Right kidney (tissue), 1 donor: ENCODE measurements at regions not wholly inside any gene's neighbourhood (a gene's known extent, or its start where the extent isn't known, plus 50 kb on each side); places are given as distances from the start of the nearest gene placed in this dataset.

Experiments
- DNase-seq: peaks from one replicate; pipeline ENCODE4 v3.0.0-alpha.2; 2016

DNA sequence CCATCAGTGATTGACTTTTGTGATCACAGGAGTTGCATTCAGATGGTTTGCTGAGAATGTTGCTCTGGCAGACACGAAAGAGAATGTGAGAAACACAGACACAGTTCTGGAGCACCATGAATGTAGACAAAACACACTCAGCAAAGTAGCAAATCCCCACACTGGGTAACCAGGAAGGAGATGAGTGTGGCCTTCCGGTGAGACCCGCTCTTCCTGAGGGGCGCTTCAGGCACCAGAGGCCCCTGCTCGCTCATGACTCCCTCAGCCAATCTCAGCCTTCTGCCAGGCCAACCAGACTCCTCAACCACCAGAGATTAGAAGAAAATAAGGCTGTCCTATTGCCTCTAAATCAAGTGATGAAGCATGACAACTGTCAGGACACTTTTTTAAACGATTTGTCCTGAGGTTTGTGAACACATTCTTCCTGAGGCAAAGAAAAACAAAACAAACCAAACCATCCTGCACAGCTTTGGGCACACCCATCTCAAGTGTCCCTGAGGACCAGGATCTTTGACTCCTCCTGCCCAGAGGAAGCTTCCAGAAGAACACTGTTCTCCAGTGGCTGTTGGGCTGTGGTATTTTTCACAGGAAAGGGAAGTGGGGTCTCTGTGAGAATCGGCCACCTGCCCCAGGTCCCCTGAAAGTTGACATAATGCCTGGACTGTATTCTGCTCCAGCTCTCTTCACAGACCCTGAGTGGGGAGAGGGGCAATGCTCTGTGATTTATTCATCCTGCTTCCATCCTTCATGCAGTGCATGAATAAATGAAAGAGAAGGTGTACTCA is 152.8 kb downstream of the BCL11A start:
- DNase-seq = no peak

DNA sequence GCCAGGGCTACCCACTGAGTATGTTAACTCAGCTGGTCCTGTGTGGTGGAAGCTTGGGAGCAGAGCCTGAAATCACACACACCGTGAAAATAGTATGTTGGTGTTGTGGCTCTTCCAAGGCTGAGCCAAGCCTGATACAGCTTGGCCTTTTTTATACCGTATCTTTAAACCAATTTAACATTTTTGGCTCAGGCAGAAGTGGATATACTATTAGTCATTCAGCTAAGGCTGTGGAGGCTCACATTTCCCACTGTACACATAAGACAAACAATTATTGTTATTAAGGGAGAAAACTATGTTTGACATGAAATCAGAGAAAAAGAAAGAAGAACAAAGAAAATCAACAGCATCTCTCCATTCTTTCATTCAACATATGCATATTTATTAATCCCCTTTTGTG is 159.0 kb downstream of the BCL11A start:
- DNase-seq = no peak

DNA sequence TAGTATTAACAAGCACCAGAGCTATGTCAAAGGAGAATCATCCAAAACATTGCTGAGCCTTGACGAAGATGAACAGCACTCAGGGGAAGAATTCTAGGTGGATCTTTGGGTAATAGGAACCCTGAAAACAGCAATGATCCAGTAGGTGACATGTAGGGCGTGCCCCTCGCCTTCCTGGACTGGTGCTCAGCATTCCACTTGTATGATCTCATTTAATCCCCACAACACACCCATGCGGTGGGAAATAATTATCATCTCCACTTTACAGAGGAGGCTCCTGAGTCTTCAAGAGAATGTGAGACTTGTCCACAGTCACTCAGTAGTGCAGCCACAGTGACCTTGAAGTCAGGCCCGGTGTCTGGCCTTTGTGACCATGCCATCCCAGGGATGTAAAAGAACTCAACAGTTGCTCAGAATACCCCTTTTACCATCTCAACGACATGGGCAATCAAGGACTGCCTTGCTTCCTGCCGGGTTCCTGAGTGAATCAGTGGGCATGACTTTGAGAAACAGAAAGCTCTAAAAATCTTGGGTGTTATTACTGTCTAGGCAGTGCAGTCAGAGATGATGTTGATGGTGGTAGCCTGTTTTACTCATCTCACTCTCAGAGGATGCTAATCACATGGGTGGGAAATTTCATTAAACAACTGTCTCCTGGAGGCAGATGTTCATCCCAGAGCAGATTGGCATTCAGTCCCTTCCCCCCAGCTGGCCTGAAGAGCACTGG is 161.6 kb downstream of the BCL11A start:
- DNase-seq = no peak

DNA sequence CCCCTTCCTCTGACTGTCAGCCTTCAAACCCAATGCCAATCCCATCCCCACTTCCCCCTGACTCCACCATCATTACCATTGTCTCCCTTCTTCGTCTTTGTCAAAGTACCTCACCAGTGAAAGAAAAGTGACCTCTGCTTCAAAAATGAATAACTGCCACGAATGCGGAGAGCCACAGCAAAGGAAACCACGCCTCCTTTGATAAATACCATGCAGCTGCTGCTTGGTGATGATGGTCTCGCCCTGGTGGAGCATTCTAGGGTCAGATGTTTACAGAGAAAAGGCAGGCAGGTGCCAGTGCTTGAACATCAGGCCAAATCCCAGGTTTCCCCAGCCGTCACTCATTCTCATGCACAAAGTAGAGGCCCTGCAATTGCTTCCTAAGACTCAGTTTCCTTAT is 162.2 kb downstream of the BCL11A start:
- no peak for DNase-seq

DNA sequence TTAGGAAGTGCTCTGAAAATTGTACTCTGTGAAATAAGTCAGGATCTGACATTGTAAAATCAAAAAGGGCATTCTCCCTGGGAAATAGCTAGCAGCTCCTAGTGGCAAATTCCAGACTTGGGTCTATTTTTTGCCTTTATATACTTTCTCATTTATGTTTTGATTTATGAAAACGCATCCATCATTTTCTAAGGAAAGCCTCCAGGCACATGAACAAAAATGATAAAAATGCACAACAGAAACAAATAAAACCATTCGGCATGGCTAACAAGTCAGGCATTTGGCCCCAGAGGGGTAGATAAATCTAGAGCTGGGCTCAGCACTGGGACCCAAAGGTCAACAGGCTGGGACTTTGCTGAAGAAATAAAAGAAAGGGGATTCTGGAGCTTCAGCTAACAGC is 167.0 kb downstream of the BCL11A start:
- no peak for DNase-seq

DNA sequence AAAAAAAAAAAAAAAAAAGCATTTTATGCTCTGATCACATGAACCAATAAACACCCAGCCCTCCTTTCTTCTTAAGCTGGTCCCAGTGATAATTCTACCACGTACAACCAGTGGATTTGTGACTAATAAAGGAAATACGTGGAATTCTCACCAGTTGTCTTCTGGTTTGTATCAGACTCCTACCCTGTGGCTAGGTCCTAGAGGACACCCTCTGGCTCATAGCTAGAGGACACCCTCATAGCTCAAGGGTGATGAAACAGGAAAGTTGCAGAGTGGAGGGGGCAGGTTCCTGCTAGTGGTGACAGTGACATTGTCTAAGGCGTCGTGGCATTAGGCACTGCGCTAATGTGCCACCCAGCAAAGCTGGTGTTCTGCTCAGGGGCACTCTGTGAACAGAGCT is 167.8 kb downstream of the BCL11A start:
- no peak for DNase-seq

DNA sequence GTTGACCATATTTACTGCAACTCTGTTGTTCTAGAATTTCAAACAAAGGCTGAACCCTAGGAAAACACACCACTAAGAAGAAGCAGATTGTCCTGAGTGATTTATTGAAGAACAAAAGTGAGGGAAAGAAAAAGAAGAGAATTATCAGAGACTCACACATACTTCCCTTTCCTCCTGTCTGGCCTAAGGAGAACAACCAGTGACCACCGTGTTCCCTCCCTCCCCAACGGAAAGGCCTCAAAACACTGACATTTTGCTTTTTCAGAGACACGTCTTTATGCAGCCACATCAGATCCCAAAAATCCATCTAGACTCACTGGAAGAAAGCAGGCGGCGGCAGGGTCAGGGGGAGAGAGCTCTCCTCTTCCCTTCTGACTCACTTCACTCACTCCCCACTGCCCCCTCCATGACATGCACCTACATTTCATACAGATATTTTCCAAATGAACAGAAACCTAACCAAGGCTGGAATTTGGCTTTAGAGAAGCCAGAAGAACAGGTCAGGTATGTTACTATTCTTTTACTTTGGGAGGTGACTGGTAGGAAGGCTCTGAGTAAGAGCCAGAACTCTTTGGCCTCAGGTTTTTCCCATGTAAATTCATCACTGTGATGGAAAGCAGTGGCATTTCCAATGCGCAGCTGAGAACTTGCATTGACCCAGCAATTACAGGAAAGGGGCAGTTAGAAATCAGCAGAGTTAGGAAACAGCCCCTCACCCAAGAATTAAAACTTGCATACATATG is 169.9 kb downstream of the BCL11A start:
- no peak for DNase-seq

DNA sequence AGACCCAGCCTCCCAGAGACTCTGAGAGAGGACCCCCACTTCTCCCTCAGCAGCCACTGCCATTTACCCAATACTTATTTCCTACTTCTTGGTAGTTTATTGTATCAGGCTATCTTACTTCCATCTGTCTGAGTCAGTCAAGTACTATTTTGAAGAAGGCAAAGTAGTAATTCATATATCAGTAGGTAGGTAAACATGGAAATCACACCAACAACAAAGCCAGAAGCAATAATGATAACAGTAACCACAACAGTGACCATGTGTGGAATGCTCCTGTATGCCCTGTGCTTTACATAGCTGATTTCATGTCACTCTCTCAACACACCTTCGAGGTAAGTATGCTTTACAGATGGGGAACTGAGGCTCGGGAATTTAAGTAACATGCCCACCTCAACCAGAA is 173.0 kb downstream of the BCL11A start:
- no peak for DNase-seq

DNA sequence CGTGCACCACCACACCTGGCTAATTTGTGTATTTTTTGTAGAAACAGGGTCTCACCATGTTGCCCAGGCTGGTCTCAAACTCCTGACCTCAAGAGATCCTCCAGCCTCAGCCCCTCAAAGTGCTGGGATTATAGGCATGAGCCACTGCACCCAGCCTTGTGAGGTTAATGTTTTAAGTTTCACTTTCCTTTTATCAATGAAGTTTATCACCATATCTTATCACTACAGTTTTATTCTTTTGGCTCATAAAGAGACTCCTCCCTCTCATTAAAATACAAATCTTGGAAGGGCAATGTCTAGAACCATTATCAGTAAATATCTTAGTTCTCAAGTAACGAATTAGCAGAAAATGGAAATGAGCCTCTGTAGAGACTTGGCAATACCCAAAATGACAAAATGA is 173.8 kb downstream of the BCL11A start:
- no peak for DNase-seq

DNA sequence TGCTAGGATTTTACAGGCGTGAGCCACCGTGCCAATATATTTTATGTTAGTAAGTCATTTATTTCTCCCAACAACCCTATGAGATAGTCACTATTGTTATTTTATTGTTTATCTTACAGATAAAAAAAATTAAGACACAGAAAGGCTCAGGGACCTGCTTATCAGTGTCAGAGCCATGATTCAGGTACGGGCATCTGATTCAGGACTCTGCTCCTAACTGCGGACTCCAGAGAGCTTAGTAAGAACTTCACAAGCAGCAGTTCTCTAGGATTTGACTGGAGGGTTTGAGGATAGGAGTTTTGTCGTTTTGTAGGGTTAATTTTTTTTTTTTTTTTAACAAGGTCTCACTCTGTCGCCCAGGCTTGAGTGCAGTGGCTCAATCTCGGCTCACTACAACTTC is 174.2 kb downstream of the BCL11A start:
- no peak for DNase-seq

DNA sequence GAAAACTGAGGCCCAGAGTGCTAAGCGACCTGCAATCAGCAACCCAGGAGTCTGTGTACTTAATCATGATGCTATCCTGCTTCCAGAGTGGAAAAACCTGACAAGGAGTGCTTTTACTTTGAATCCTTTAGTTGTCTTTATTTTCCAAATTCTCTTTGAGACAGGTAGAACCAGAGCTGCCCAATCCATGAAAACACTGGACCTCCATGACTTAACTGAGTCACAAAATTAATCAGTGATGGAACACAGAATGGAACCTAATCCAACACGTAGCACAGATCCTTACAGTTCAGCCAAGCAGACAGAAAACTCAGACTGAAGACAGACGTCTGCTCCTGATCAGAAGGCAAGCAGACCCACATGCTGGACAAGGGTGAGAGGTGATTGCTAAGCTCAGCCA is 175.6 kb downstream of the BCL11A start:
- DNase-seq = no peak

DNA sequence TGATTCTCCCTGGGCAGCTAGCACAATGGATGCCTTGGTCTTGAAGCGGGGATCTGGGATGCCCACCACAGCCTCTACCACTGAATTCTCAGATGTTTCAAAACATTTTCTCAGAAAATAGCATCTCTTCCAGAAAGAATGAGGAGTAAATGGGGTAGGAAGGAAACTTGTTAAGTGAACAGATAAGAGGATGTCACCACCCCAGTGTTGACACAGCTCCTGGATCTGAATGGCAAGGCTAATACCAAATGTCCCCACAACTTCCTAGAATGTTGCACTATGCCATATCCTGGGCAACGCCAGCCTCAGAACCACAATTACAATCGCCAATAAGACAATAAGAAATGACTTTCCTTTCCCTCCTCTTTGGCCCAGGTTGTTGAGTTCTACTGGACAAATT is 177.2 kb downstream of the BCL11A start:
- no peak for DNase-seq

DNA sequence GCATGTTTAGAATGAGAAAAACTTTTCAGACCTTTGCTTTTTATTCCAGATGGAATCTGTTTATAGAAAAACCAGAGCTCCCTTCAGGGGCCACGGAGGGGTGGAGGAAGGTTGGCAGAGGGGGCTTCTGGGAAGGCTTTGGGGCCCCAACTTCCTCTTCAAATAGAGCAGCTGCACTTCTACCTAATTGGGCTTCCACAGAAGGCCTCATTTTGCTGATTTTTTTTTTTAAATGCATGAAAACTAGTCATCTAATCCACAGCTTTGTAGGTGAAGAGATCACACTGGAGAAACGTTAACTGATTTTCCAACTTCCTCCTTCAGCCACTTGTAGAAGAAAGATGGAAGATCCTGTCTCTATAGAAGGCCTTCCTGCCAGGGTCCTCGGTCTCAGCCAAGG is 181.8 kb downstream of the BCL11A start:
- DNase-seq = no peak

DNA sequence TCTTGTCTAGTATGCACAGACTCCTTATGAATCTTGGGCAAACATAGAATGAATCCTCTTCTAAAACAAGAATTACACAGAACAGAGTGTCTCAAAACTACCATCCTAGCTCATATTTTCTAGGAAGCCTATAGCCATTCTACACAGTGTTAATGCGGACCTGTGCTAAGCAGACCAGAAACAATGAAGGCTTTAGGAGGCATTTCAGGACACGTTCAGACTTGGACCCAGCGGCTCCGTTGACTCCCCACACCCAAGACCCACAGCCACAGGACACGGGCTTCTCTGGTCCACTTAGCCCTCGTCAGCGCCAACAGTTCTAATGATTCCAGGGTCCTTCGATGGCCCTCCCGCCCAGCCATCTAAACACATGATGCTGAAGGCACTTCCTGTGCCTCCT is 182.2 kb downstream of the BCL11A start:
- no peak for DNase-seq

DNA sequence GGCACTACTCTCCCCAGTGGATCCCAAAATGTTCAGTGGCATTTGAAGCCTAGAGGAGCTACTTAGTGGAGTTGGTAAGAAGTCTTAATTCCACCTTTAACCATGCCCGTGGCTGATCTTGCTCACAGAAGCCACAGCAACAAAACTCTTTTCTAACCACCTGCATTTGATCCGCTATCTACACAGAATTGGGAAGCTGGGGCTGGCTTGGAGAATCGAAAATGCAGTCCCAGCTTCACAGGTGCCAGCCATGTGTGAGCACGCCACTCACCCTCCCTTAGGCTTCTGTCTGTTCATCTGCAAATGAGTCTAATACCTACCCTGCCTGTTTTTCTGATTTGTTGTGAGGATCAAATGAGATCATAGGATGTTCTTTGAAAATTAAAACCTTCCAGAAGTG is 182.6 kb downstream of the BCL11A start:
- DNase-seq = no peak

DNA sequence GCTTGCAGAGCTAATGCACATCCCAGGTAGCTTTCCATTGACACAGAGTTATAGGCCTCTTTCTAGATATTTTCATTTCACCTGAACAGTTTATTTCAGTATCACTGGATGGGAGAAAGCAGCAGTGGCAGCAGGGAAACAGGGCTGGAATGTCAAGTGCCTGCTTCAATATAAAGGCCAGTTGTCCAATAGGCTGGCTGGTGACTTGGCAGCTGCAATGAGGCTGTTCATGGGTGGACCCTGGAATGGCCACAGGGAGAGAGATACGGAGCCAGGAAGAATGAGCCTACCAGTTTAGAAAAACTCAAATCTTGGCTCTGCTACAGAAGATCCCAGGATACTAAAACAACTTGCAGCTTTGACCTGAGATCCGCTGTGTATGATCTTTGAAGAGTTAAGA is 185.0 kb downstream of the BCL11A start:
- no peak for DNase-seq

DNA sequence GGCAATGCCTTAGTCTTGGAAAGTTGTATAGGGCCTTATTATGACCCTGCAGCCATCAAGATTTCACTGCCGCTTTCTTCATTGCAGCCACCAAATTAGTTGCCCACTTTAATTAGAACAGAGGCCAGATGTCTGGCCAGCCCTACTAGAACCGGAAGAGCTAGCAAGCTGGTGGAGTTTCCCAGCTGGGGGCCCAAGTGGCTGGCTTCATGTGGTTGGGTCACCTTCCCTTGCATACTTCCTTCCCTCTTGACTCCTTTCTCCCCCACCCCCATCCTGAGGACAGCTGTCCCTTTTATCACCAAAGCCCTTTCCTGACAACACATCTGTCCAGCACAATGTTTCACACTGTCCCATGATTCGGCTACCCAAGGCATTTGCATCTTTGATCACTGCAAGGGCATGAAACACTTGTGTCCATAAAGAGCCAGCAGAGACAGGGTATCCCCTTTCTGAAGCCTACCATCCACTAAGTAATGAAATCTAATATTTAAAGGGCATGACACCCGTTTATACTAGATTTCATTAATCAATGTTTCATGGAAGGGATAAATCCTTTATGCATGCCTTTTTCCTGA is 187.2 kb downstream of the BCL11A start:
- DNase-seq = no peak

DNA sequence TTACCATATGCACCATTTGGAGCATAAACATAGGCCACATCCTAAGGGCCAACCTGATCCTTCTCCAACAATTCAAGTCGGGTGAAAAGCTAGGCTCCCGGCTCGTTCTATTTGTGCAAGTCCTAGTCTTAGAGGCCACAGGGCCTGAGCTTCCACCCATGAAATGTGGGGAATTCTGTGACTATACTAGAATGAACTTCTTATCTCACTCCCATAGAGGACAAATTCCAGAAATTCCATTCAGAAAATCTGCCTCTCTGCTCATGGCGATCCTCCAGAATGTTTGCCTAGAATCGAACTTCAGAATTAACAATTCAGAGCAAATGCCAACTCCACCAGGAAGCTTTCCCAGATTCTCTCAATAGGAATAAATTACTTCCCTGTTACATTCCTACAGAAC is 187.9 kb downstream of the BCL11A start:
- DNase-seq = no peak

DNA sequence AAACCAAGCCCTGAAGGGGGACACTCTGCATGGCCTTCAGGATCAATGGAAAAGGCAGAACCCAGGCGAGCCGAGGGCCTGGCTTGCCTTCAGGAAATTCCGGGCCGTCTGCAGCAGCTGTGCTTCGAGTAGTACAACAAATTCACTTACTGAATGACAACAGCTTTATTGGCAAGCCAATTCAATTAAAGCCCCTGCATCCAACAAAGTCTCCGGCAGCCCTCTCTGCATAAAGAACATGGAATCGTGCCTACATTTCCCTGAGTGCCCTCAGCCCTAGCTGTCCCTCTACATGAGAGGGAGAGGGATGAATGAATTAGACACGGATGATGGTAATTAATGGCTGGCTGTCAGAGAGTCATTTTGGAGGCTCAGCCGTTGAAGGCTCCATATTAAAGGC is 189.0 kb downstream of the BCL11A start:
- DNase-seq = no peak

DNA sequence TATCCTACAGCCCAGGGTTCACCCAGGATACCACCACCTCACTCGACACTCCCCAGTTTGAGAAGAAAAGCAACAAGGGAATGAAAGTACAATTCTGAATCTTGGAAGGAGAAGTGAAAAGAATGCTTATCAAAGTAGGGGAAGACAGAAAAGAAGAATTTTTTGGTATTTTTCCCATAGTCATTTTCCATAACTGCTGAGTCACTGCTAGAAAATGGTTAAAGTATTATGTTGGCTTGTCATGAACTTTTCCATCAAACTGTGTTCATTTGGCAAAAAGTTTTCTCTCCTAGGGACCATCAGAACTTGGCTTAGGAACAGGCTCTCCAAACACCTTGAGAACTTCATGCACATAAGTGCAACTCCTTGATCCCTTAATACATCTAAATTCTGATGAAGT is 192.0 kb downstream of the BCL11A start:
- DNase-seq = no peak

DNA sequence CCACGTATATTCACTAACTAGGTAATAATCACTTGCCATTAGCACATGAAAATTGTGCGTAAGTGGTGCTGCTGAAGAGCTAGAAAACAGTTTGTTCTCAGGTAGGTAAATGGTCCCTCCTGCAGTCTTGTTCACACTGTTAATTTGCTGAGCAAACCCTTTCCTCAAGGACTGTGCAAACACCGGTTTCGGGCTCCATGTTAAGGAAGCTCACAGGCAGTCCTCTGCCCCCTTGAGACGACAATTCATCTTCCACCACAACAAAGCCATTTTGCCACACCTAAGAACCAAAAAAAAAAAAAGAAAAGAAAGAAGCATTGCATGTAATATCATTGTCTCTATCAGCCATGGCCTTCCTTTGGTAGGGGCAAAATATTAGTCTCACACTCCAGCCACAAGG is 193.9 kb downstream of the BCL11A start:
- DNase-seq = no peak

DNA sequence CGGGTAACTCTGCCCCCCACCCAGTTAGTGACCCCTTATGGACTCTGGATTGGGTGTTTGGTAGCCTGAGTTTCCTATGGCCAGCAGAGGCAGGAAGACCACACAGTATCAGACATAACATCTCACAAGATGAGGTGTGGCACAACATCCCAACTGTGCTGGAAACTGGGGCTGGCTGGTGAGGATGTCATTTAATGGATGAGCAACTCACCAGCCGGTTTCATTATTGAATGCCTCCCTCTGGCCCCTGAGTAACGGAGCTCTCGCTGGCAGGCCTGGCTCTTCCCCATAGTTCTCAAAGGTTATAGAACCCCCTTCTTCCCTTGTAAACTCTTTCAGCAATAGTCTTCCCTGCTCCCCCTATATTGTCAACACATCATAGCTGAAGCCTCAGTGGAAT is 195.0 kb downstream of the BCL11A start:
- no peak for DNase-seq

DNA sequence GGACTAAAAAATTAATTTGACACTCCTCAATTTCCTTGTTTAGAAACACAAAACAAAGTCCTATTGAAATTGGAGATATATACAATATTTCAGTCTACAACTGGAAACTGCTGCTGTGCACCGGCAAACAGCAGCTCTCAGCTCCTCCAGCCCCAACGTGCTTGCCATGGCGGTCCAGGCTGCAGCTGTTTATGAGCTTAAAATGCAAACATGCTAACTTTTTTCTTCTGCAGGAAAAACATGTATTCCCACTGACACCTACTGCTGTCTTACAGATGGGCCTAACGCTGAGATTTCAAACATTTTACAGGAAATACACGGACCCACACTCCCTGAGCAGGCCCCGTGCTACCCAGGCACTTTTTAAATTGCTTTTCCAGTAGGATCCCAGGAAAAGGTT is 195.5 kb downstream of the BCL11A start:
- no peak for DNase-seq
